ENCODE measurements at regions not wholly inside any gene's neighbourhood (a gene's known extent, or its start where the extent isn't known, plus 50 kb on each side); places are given as distances from the start of the nearest gene placed in this dataset.

DNA sequence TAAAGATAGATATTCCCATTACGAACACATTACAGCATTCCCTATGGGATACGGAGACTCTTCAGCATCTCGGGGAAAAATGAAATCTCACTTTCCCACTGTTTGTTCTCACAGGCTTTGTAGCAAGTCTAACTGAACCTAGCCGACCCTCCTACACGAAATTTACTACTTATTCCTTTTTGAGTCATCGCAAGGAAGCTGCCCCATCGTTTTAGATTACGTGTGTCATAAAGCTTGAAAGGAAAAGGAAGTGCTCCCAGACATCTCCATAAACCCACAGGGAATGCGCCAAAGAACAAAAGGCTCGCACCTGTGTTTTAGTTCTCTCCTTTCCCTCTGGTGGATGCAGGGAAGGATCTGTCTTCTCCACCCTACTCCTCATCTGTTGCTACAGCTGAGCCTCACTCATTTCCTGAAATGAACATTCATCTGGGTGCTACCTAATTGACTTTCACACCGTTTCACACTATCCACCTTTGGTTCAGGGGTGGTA, 76.2 kb upstream of the STK39 start:
- intact Hi-C loops (cut with micrococcal nuclease) (no loop called here), dilution Hi-C loops (cut with MboI; ENCODE audit: extremely low pct_ligation_motif_present, low sequenced_read_pairs) (no loop called here)
- no TSS peak for BruUV-seq (replicated peaks)
- DNase-seq (ENCODE audit: low read depth, low spot score) = no peak
- no peak overlapping the region for H3K4me3 ChIP-seq (replicated peaks in 1 of 3; ENCODE audit: insufficient read depth in 1 of 3, low read depth in 1 of 3, low read length in 3 of 3)
- H3K9me1 ChIP-seq (replicated peaks; ENCODE audit: control insufficient read depth, extremely low read depth, insufficient read depth, low read length) = no peaks in the 10 kb centered on the region
- ChIA-PET POLR2A (no interaction called here), CTCF (no interaction called here)
- peaks cover 5 to 11% of the 10 kb centered on the region in 2 experiments for H3K27me3 ChIP-seq (ENCODE audit: control insufficient read depth in 2 of 2, insufficient read depth in 2 of 2, low read length in 2 of 2)
- no peak overlapping the region for H3K9ac ChIP-seq (replicated peaks; ENCODE audit: extremely low read depth, insufficient read depth, low read length)
- H2AFZ ChIP-seq (ENCODE audit: low read depth, low read length) = no peak overlapping the region
- no peaks in the 10 kb centered on the region for H4K20me1 ChIP-seq (replicated peaks; ENCODE audit: control insufficient read depth, extremely low read depth, insufficient read depth, low read length)
- no peaks in the 10 kb centered on the region for H3K79me2 ChIP-seq (ENCODE audit: control insufficient read depth, insufficient read depth, low read length)
- no peak for FAIRE-seq
- H3K27ac ChIP-seq (ENCODE audit: insufficient read depth, low read depth, low read length) = no peak overlapping the region
- H3K4me2 ChIP-seq (ENCODE audit: insufficient read depth, low read length) = no peak overlapping the region
- no peaks in the 10 kb centered on the region for H3K4me1 ChIP-seq (ENCODE audit: control insufficient read depth, extremely low read depth, insufficient read depth, low read length)
- TF ChIP-seq EZH2 (IDR thresholded peaks at IDR 0.05; ENCODE audit: borderline replicate concordance, low read depth, low read length, severe bottlenecking) = no peak
- no peaks in the 10 kb centered on the region for H3K36me3 ChIP-seq (ENCODE audit: control insufficient read depth in 2 of 2, extremely low read depth in 1 of 2, insufficient read depth in 2 of 2, low read length in 2 of 2)
- no peaks in the 10 kb centered on the region for H3K9me3 ChIP-seq (replicated peaks; ENCODE audit: control insufficient read depth, insufficient read depth, low read length)

DNA sequence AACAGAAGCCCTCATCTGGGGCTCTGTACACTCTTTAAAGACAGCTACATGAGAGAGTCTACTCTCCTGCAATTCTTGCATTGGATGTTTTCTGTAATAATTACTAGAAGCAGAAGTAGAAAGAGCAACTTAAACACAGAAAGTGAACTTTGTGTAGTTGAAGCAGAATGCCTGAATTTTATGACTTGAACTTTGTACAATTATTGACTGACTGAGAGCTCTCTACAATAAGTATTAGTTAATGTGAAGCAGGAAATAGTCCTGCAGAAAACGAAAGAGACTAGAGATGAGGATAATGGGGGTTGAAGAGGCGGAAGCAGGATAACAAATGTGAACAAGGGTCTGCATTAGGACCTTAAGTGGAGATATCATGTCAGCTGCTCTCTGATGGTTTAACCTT, 79.2 kb upstream of the STK39 start:
- H2AFZ ChIP-seq (ENCODE audit: low read depth, low read length) = no peak overlapping the region
- ChIA-PET CTCF (no interaction called here), POLR2A (no interaction called here)
- no peaks in the 10 kb centered on the region for H3K9me3 ChIP-seq (replicated peaks; ENCODE audit: control insufficient read depth, insufficient read depth, low read length)
- no peak overlapping the region for H3K9ac ChIP-seq (replicated peaks; ENCODE audit: extremely low read depth, insufficient read depth, low read length)
- peaks cover 5 to 7% of the 10 kb centered on the region in 2 experiments for H3K27me3 ChIP-seq (ENCODE audit: control insufficient read depth in 2 of 2, insufficient read depth in 2 of 2, low read length in 2 of 2)
- intact Hi-C loops (cut with micrococcal nuclease) (no loop called here), dilution Hi-C loops (cut with MboI; ENCODE audit: extremely low pct_ligation_motif_present, low sequenced_read_pairs) (no loop called here)
- no peaks in the 10 kb centered on the region for H3K4me1 ChIP-seq (ENCODE audit: control insufficient read depth, extremely low read depth, insufficient read depth, low read length)
- FAIRE-seq = no peak
- no TSS peak for BruUV-seq (replicated peaks)
- no peaks in the 10 kb centered on the region for H4K20me1 ChIP-seq (replicated peaks; ENCODE audit: control insufficient read depth, extremely low read depth, insufficient read depth, low read length)
- H3K27ac ChIP-seq (ENCODE audit: insufficient read depth, low read depth, low read length) = no peak overlapping the region
- no peaks in the 10 kb centered on the region for H3K79me2 ChIP-seq (ENCODE audit: control insufficient read depth, insufficient read depth, low read length)
- no peak overlapping the region for H3K4me3 ChIP-seq (replicated peaks in 1 of 3; ENCODE audit: insufficient read depth in 1 of 3, low read depth in 1 of 3, low read length in 3 of 3)
- no peak overlapping the region for H3K4me2 ChIP-seq (ENCODE audit: insufficient read depth, low read length)
- no peak for DNase-seq (ENCODE audit: low read depth, low spot score)
- no peaks in the 10 kb centered on the region for H3K9me1 ChIP-seq (replicated peaks; ENCODE audit: control insufficient read depth, extremely low read depth, insufficient read depth, low read length)
- TF ChIP-seq GATA2 (IDR thresholded peaks at IDR 0.05; ENCODE audit: insufficient read depth, insufficient read length, low read depth, low read length) (no peak), FOS (IDR thresholded peaks at IDR 0.05; ENCODE audit: borderline replicate concordance, insufficient read depth, low read length) (no peak), JUN (IDR thresholded peaks at IDR 0.05; ENCODE audit: borderline replicate concordance, insufficient read depth, insufficient read length, low read depth) (no peak), MYC (IDR thresholded peaks at IDR 0.05; ENCODE audit: low read depth, low read length) (no peak), POLR2A (IDR thresholded peaks at IDR 0.05; ENCODE audit: low read depth, low read length) (no peak), EZH2 (IDR thresholded peaks at IDR 0.05; ENCODE audit: borderline replicate concordance, low read depth, low read length, severe bottlenecking) (no peak), POLR2AphosphoS5 (IDR thresholded peaks at IDR 0.05; ENCODE audit: insufficient read depth, low read depth, low read length) (no peak)
- TF ChIP-seq, protein P1, sequence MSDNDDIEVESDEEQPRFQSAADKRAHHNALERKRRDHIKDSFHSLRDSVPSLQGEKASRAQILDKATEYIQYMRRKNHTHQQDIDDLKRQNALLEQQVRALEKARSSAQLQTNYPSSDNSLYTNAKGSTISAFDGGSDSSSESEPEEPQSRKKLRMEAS (IDR thresholded peaks at IDR 0.05; ENCODE audit: insufficient read depth, insufficient read length) = no peak
- TF ChIP-seq, protein P2, sequence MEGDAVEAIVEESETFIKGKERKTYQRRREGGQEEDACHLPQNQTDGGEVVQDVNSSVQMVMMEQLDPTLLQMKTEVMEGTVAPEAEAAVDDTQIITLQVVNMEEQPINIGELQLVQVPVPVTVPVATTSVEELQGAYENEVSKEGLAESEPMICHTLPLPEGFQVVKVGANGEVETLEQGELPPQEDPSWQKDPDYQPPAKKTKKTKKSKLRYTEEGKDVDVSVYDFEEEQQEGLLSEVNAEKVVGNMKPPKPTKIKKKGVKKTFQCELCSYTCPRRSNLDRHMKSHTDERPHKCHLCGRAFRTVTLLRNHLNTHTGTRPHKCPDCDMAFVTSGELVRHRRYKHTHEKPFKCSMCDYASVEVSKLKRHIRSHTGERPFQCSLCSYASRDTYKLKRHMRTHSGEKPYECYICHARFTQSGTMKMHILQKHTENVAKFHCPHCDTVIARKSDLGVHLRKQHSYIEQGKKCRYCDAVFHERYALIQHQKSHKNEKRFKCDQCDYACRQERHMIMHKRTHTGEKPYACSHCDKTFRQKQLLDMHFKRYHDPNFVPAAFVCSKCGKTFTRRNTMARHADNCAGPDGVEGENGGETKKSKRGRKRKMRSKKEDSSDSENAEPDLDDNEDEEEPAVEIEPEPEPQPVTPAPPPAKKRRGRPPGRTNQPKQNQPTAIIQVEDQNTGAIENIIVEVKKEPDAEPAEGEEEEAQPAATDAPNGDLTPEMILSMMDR (IDR thresholded peaks at IDR 0.05; ENCODE audit: extremely low read depth in 1 of 2, insufficient read depth in 1 of 2, low read depth in 1 of 2, low read length in 2 of 2) = no peak
- H3K36me3 ChIP-seq (ENCODE audit: control insufficient read depth in 2 of 2, extremely low read depth in 1 of 2, insufficient read depth in 2 of 2, low read length in 2 of 2) = no peaks in the 10 kb centered on the region

Measured in endothelial cell of umbilical vein (primary cell).